Central memory CD8-positive, alpha-beta T cell (primary cell): ENCODE measurements at regions not wholly inside any gene's neighbourhood (a gene's known extent, or its start where the extent isn't known, plus 50 kb on each side); places are given as distances from the start of the nearest gene placed in this dataset.
"Not testable (repeated sequence)": the region's sequence is repeated elsewhere in the genome, so short reads cannot be mapped to it uniquely, and the experiment has no call there.

ENCODE experiments used
- ATAC-seq: fragments of 150-1000 bp; cut with Tn5 transposase; replicated peaks from 2 replicates; pipeline ENCODE4 v1.10.0; 2022; ENCODE audit warnings: mild to moderate bottlenecking, moderate FRiP score, moderate number of reproducible peaks; ENCODE audit not compliant: poor library complexity, severe bottlenecking; ENCODE audit errors: extremely low read depth
- DNase-seq, 2 donors: peaks; one replicate each; pipeline ENCODE4 v3.0.0; 2021; ENCODE audit warnings: low spot score in 2 of 2
- H3K27ac Mint-ChIP-seq: one replicate; pipeline ENCODE4 v1.8.0; 2022; ENCODE audit warnings: low read depth, mild to moderate bottlenecking, moderate library complexity, mixed read lengths
- H3K27me3 Mint-ChIP-seq: one replicate; pipeline ENCODE4 v1.8.0; 2022; ENCODE audit warnings: mixed read lengths
- H3K36me3 Mint-ChIP-seq: one replicate; pipeline ENCODE4 v1.8.0; 2022; ENCODE audit warnings: mild to moderate bottlenecking, moderate library complexity, mixed read lengths; ENCODE audit not compliant: insufficient read depth
- H3K4me1 Mint-ChIP-seq: one replicate; pipeline ENCODE4 v1.8.0; 2022; ENCODE audit warnings: mixed read lengths
- H3K4me3 Mint-ChIP-seq: one replicate; pipeline ENCODE4 v1.8.0; 2022; ENCODE audit warnings: mild to moderate bottlenecking, moderate library complexity, mixed read lengths
- H3K9me3 Mint-ChIP-seq: one replicate; pipeline ENCODE4 v1.8.0; 2022; ENCODE audit warnings: mixed read lengths

DNA sequence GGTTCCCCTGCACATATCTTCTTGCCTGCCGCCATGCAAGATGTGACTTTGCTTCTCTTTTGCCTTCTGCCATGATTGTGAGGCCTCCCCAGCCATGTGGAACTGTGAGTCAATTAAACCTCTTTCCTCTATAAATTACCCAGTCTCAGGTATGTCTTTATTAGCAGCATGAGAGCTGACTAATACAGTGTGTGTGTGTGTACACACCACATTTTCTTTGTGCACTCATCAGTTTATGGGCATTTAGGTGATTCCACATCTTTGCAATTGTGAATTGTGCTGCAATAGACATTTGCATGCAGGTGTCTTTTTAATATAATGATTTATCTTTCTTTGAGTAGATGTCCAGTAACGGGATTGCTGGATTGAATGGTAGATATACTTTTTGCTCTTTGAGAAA lies 122.4 kb upstream of the ITGB1 start:
- not testable (repeated sequence) for H3K4me3 Mint-ChIP-seq, ATAC-seq, H3K27ac Mint-ChIP-seq, H3K27me3 Mint-ChIP-seq, DNase-seq, H3K4me1 Mint-ChIP-seq, H3K36me3 Mint-ChIP-seq, H3K9me3 Mint-ChIP-seq

DNA sequence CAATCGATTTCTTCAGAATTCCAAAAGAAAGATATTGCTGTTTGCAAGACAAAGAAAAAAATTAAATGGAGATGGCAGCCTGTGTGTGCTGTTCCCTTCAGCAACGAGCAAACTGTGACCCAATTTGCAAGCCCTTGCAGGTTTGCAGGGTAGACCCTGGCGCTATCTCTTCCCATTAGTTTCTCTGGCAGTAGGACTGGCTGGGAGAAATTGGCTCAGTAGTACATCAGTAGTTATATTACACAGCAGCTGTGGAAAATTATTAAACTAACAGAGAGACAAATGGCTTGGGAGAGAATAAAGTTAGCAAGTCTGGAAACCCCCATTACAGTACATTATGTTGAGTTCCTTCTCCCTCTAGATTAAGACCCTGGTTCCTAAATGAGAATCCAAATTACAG lies 116.4 kb upstream of the ITGB1 start:
- Mint-ChIP-seq H3K9me3 (peaks cover 8% of the 10 kb centered on the region), H3K4me1 (peaks cover 8% of the 10 kb centered on the region), H3K36me3 (no peaks in the 10 kb centered on the region), H3K27ac (no peak overlapping the region), H3K27me3 (no peaks in the 10 kb centered on the region), H3K4me3 (no peak overlapping the region)
- ATAC-seq (no peak), DNase-seq (no peak)

DNA sequence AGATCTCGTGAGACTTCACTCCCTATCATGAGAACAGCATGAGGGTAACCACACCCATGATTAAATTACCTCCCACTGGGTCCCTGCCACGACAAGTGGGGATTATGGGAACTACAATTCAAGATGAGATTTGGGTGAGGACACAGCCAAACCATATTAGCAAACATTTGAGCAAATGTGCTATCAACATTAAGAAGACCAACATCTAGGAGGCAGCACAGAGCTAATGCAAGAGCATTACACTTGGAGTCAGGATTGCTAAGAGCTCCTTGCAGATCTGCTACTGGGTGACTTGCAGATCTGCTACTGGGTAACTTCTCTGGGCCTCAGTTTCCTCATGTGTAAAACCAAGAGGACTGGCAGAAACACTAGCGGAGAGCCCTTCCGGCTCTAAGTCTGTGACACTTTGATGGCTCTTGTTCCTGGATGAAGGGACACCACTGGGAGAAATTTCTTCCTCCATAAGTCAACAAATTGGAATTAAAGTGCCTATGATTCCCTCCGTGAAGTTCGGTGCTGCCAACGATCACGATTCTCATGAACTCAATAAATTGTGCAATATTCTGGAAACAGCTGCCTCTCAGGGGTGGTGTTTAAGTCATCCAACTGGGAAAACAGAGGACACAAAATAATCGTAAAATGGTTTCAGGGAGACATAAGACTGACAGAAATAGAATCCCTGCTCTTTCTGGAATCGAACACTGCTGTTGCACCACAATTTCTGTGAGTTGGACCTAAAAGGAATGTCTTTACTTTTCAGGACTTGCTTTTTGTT lies 115.8 kb upstream of the ITGB1 start:
- Mint-ChIP-seq H3K9me3 (peaks cover 10% of the 10 kb centered on the region), H3K27me3 (no peaks in the 10 kb centered on the region), H3K36me3 (no peaks in the 10 kb centered on the region), H3K27ac (no peak overlapping the region), H3K4me3 (no peak overlapping the region), H3K4me1 (peaks cover 12% of the 10 kb centered on the region)
- ATAC-seq = no peak
- DNase-seq = no peak

DNA sequence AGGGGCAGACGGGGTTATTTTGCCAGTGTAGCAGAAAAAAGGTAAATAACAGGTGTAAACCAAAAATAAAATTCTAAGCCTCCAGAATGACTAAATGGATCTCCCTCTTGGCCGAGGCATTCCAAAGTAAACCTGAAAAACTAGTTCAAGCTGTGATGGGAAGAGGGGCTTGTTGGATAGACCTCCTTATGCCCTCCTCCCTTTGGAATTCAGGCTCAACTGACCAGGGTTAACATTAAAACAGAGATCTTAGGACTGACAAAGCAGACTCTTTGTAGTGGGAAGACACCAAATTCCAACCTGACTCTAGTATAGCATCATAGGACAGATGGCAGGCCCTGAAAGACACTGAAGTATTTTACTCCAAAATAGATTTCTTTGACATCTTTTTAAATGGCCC lies 113.8 kb upstream of the ITGB1 start:
- DNase-seq = no peak
- Mint-ChIP-seq H3K4me3 (no peak overlapping the region), H3K27ac (no peak overlapping the region), H3K4me1 (peaks cover 12% of the 10 kb centered on the region), H3K9me3 (peaks cover 10% of the 10 kb centered on the region), H3K36me3 (no peaks in the 10 kb centered on the region), H3K27me3 (no peaks in the 10 kb centered on the region)
- ATAC-seq = no peak

DNA sequence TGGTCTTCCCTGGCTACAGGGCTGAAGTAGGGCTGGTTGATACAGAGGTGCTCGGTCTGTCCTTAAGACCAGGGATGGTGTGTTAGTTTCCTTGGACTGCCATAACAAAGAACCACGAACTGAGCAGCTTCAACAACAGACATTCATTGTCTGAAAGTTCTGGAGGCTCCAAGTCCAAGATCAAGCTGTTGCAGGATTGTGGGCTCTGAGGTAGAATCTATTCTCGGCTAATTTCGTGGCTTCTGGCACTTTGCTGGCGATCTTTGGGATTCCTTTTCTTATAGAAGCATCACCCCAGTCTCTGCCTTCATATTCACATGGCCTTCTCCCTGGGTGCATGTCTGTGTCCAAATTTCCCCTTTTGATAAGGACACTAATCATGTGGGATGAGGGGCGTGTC lies 112.1 kb upstream of the ITGB1 start:
- Mint-ChIP-seq H3K4me1 (peaks cover 12% of the 10 kb centered on the region), H3K4me3 (no peak overlapping the region), H3K27ac (no peak overlapping the region), H3K9me3 (peaks cover 10% of the 10 kb centered on the region), H3K36me3 (no peaks in the 10 kb centered on the region), H3K27me3 (no peaks in the 10 kb centered on the region)
- DNase-seq (no peak), ATAC-seq (no peak)

DNA sequence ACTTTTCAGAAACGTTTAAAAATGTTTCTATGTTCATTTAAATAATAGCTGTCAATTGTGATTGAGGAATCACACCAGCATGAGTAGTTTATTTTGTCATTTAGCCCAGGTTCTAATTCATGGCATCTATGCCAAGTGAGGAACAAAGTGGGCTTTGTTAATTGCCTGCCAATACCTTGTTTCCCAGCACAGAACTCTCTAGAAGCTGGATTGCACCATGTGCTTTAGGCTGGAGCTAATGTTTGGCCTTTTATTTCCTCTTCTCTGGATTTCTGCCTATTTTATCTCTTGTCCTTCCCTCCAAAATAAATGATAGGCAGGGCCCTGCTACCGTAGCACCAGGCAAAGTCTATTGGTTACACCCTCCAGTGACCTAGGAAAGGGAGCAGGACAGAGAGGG lies 109.9 kb upstream of the ITGB1 start:
- Mint-ChIP-seq H3K4me3 (no peak overlapping the region), H3K36me3 (no peaks in the 10 kb centered on the region), H3K27me3 (no peaks in the 10 kb centered on the region), H3K4me1 (peaks cover 7% of the 10 kb centered on the region), H3K27ac (no peak overlapping the region), H3K9me3 (peaks cover 5% of the 10 kb centered on the region)
- DNase-seq (no peak), ATAC-seq (no peak)

DNA sequence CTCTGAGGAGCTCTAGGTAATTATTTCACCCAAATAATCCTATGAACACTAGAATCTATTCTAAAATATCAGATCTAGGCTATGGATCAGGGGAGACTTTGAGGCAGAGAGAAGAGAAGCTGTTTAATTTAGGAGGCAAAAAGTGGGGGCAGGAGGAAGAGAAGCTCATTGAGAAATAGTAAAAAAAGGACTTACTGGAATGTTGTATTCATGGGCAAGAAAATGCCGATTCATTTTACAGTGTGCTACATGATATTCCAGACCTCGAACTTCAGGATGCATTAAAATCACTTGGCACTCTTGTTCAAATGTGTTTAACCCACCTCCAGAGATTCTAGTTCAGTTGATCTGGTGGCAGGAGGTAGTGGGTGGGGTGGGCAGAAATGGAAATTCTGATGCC lies 109.5 kb upstream of the ITGB1 start:
- ATAC-seq (no peak), DNase-seq (no peak)
- Mint-ChIP-seq H3K4me3 (no peak overlapping the region), H3K27me3 (no peaks in the 10 kb centered on the region), H3K4me1 (peaks cover 7% of the 10 kb centered on the region), H3K36me3 (no peaks in the 10 kb centered on the region), H3K27ac (no peak overlapping the region), H3K9me3 (peaks cover 5% of the 10 kb centered on the region)

DNA sequence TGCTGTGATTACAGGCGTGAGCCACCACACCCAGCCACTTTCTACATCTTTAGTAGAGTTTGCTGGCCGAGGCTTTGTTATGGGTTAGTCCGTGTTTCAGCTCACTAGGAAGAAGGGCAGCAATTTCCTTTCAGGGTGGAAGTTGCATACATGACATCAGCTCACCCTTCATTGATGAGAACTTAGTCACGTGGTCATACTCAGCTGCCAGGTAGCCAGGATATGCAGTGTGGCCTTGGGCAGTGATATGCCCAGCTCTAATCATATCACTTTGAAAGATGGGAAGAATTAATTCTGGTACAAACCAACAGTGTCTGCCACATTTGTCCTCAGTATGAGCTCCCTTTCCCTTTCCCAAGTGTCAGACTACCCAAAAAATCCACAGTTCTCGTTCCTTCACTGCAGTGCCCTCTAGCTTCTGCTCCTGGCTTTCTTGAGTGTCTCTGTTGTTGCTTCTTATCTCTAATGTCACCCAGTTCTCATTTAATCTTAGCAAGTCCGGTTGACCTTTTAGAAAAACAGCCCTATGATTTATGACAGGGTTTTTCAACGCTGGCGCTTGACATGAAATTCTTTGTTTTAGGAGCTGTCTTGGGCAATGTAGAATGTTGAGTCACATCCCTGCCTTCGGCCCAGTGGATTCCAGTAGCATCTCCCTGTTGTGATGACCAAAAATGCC lies 108.7 kb upstream of the ITGB1 start:
- Mint-ChIP-seq H3K27ac (no peak overlapping the region), H3K36me3 (no peaks in the 10 kb centered on the region), H3K27me3 (no peaks in the 10 kb centered on the region), H3K4me3 (no peak overlapping the region), H3K9me3 (peaks cover 5% of the 10 kb centered on the region), H3K4me1 (peaks cover 7% of the 10 kb centered on the region)
- ATAC-seq (no peak), DNase-seq (no peak)

DNA sequence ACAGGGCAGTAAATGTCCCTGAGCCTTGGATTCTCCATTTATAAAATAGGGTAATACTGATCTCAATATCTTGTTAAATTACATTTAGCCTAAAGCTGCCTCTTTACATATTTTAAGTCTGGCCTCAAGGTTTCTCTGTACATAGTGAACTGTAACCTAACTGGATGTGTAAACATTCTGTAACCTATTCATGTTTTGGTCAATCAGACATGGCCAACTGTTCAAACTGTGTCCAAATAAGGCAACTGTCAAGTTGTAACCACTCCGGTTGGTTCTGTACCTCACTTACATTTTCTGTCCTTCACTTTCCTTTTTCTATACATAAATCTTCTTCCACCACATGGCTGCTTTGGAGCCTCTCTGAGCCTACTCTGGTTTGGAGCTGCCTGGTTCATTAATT lies 107.1 kb upstream of the ITGB1 start:
- DNase-seq (no peak), ATAC-seq (no peak)
- Mint-ChIP-seq H3K36me3 (peaks cover 2% of the 10 kb centered on the region), H3K4me1 (peaks cover 12% of the 10 kb centered on the region), H3K9me3 (peaks cover 5% of the 10 kb centered on the region), H3K27me3 (no peaks in the 10 kb centered on the region), H3K27ac (no peak overlapping the region), H3K4me3 (no peak overlapping the region)

DNA sequence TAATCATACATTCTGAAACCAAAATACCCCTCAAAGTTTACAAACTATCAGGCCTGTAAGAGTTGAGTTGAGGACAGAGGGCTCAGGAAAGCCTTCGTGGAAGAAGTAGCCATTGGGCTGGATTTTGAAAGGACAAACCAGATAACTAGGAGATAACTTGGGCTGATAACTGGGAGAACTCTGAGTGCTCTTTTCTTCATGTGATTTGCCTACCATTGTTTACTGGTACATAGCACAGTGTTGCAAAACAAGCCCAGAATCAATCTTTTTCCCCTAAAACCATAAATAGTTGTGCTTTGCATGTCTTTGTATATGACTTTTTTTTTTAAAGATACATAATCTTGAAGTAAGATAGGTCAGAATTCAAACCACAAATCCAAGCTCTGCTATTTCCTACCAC lies 106.7 kb upstream of the ITGB1 start:
- H3K4me3 Mint-ChIP-seq = no peak overlapping the region

DNA sequence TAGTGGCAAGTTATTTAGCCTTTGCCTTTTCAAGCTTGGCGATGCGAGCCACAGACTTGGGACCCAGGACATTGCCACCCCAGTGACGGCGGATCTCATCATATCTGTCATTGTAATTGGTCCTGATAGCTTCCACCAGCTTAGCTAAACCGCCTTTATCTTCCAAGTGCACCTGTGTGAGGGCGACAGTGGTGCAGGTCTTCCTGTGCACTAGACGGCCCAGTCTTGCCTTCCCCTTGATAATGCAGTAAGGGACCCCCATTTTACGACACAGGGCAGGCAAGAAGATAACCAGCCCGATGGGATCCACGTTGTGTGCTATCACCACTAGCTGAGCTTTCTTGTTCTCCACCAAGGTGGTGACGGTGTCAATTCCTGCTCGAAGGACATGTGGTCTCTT lies 99.6 kb upstream of the ITGB1 start:
- Mint-ChIP-seq H3K27me3 (no peaks in the 10 kb centered on the region), H3K36me3 (peaks cover 5% of the 10 kb centered on the region), H3K4me1 (peaks cover 6% of the 10 kb centered on the region), H3K27ac (no peak overlapping the region), H3K9me3 (no peaks in the 10 kb centered on the region), H3K4me3 (no peak overlapping the region)
- ATAC-seq = no peak
- no peak for DNase-seq

More for the DNA sequence above, 106.7 kb upstream of the ITGB1 start:
- no peak overlapping the region for H3K27ac Mint-ChIP-seq
- no peaks in the 10 kb centered on the region for H3K27me3 Mint-ChIP-seq
- DNase-seq = no peak
- peaks cover 12% of the 10 kb centered on the region for H3K4me1 Mint-ChIP-seq
- H3K9me3 Mint-ChIP-seq = peaks cover 5% of the 10 kb centered on the region
- no peak for ATAC-seq
- H3K36me3 Mint-ChIP-seq = peaks cover 2% of the 10 kb centered on the region

DNA sequence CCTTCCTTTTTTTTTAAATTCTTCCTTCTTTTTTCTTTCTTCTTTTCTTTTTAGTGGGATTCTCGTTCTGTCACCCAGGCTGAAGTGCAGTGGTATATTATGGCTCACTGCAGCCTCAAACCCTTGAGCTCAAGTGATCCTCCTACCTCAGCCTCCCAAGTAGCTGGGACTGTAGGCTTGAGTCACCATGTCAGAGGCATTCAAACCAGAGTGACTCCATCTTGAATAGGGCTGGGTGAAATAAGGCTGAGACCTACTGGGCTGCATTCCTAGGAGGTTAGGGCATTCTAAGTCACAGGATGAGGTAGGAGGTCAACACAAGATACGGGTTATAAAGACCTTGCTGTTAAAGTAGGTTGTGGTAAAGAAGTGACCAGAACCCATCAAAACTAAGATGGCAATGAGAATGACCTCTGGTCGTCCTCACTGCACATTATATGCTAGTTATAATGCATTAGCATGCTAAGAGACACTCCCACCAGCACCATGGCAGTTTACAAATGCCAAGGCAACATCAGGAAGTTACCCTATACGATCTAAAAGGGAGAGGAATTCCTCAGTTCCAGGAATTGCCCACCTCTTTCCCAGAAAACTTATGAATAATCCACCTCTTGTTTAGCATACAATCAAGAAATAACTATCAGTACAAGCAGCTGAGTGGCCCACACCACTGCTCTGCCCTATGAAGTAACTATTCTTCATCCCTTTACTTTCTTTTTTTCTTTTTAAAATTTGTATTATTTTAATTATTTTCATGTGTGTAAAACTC lies 99.0 kb upstream of the ITGB1 start:
- Mint-ChIP-seq H3K27ac (no peak overlapping the region), H3K4me3 (no peak overlapping the region), H3K36me3 (peaks cover 5% of the 10 kb centered on the region), H3K4me1 (peaks cover 10% of the 10 kb centered on the region), H3K9me3 (no peaks in the 10 kb centered on the region), H3K27me3 (no peaks in the 10 kb centered on the region)
- DNase-seq = no peak
- ATAC-seq = no peak

DNA sequence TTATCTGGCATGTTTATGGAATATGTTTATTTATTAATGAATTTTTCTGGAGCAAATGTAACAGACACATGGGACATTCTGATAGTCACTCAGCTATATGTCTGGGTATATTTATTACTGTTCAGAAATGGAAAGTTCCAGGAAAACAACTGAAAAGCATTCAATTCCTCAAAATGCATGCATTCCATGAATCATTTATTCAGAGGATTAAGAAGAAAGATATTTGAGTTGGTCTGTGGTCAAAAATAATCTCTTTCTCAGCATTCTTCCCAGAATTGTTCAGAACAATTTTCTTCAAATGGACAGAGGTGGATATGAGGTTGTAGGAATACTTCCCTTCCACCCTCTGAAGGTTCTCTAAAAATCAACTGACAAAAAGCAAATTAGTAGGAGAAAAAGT lies 97.6 kb upstream of the ITGB1 start:
- DNase-seq (no peak), ATAC-seq (no peak)
- H3K27ac Mint-ChIP-seq = no peak overlapping the region

More for the DNA sequence above, 97.6 kb upstream of the ITGB1 start:
- H3K4me1 Mint-ChIP-seq = peaks cover 18% of the 10 kb centered on the region
- no peak overlapping the region for H3K4me3 Mint-ChIP-seq
- H3K9me3 Mint-ChIP-seq = no peaks in the 10 kb centered on the region
- H3K36me3 Mint-ChIP-seq = peaks cover 5% of the 10 kb centered on the region
- H3K27me3 Mint-ChIP-seq = no peaks in the 10 kb centered on the region
